Upper lobe of right lung (tissue), 1 donor: ENCODE measurements at regions not wholly inside any gene's neighbourhood (a gene's known extent, or its start where the extent isn't known, plus 50 kb on each side); places are given as distances from the start of the nearest gene placed in this dataset.

ENCODE experiments used
- ATAC-seq: fragments of 200-7000 bp; cut with Tn5 transposase; one replicate; pipeline ENCODE4 v1.9.1; 2020; ENCODE audit warnings: mild to moderate bottlenecking, moderate library complexity
- DNase-seq: peaks from one replicate; pipeline ENCODE4 v3.0.0-alpha.2; 2020
- H3K27ac ChIP-seq: fragments of 200-600 bp; one replicate; pipeline ENCODE4 v1.8.0; 2022
- H3K27me3 ChIP-seq: fragments of 200-600 bp; one replicate; pipeline ENCODE4 v1.8.0; 2022; ENCODE audit warnings: mild to moderate bottlenecking
- H3K36me3 ChIP-seq: fragments of 200-600 bp; one replicate; pipeline ENCODE4 v1.8.0; 2022
- H3K4me1 ChIP-seq: fragments of 200-600 bp; one replicate; pipeline ENCODE4 v1.8.0; 2022
- H3K4me3 ChIP-seq: fragments of 200-600 bp; one replicate; pipeline ENCODE4 v1.8.0; 2022; ENCODE audit warnings: mild to moderate bottlenecking
- H3K9me3 ChIP-seq: fragments of 200-600 bp; one replicate; pipeline ENCODE4 v1.8.0; 2022
- CTCF ChIP-seq: fragments of 200-600 bp; IDR thresholded peaks from one replicate; pipeline ENCODE4 v1.8.0; 2022; ENCODE audit warnings: antibody characterized with exemption
- intact Hi-C: fragments of 100-400 bp; cut with DNase I; formaldehyde crosslinking; loops from one replicate; pipeline ENCODE4 v1.11.0; 2022
- donor health status: DM: no; HTN: yes; CAD: no; lungs with severe emphysema.

- H3K9me3 ChIP-seq: no peaks in the 10 kb centered on the region
- no peak for TF ChIP-seq CTCF
- H3K4me3 ChIP-seq: no peak overlapping the region
- intact Hi-C loops: no loop called here
- no peaks in the 10 kb centered on the region for H3K36me3 ChIP-seq
- H3K27me3 ChIP-seq: no peaks in the 10 kb centered on the region
- H3K27ac ChIP-seq: no peak overlapping the region
- ATAC-seq (no peak), DNase-seq (no peak)
- H3K4me1 ChIP-seq: no peaks in the 10 kb centered on the region
Measured at GRCh38 chr11:26859416-26859815, 134.5 kb upstream of the FIBIN start.

GRCh38 chr11:26860091-26860780 lies 133.7 kb upstream of the FIBIN start:
- ATAC-seq: no peak
- no peaks in the 10 kb centered on the region for H3K36me3 ChIP-seq
- H3K4me1 ChIP-seq: no peaks in the 10 kb centered on the region
- H3K27ac ChIP-seq: no peak overlapping the region
- DNase-seq: no peak
- no peaks in the 10 kb centered on the region for H3K9me3 ChIP-seq
- no peak for TF ChIP-seq CTCF
- H3K4me3 ChIP-seq: no peak overlapping the region
- intact Hi-C loops: no loop called here
- H3K27me3 ChIP-seq: no peaks in the 10 kb centered on the region

- ATAC-seq: no peak
- Histone ChIP-seq H3K4me1 (no peaks in the 10 kb centered on the region), H3K27ac (no peak overlapping the region), H3K27me3 (no peaks in the 10 kb centered on the region), H3K9me3 (no peaks in the 10 kb centered on the region), H3K36me3 (no peaks in the 10 kb centered on the region), H3K4me3 (no peak overlapping the region)
- intact Hi-C loops: no loop called here
- DNase-seq: no peak
- no peak for TF ChIP-seq CTCF
Measured at GRCh38 chr11:26860895-26861294, 133.0 kb upstream of the FIBIN start.

GRCh38 chr11:26862801-26863200 lies 131.1 kb upstream of the FIBIN start:
- no peak for ATAC-seq

GRCh38 chr11:26865703-26866102 lies 128.2 kb upstream of the FIBIN start:
- intact Hi-C loops: no loop called here
- no peak for ATAC-seq
- Histone ChIP-seq H3K4me1 (no peaks in the 10 kb centered on the region), H3K36me3 (no peaks in the 10 kb centered on the region), H3K27ac (no peak overlapping the region), H3K4me3 (no peak overlapping the region), H3K27me3 (no peaks in the 10 kb centered on the region), H3K9me3 (no peaks in the 10 kb centered on the region)
- TF ChIP-seq CTCF: no peak
- DNase-seq: no peak

More at GRCh38 chr11:26862801-26863200, 131.1 kb upstream of the FIBIN start:
- no peaks in the 10 kb centered on the region for H3K27me3 ChIP-seq
- intact Hi-C loops: no loop called here
- no peaks in the 10 kb centered on the region for H3K9me3 ChIP-seq
- no peaks in the 10 kb centered on the region for H3K36me3 ChIP-seq
- H3K27ac ChIP-seq: no peak overlapping the region
- no peak for DNase-seq
- H3K4me3 ChIP-seq: no peak overlapping the region
- H3K4me1 ChIP-seq: no peaks in the 10 kb centered on the region
- no peak for TF ChIP-seq CTCF

- Histone ChIP-seq H3K4me3 (no peak overlapping the region), H3K27me3 (no peaks in the 10 kb centered on the region), H3K36me3 (no peaks in the 10 kb centered on the region), H3K9me3 (no peaks in the 10 kb centered on the region), H3K4me1 (no peaks in the 10 kb centered on the region), H3K27ac (no peak overlapping the region)
- TF ChIP-seq CTCF: no peak
- ATAC-seq (no peak), DNase-seq (no peak)
- intact Hi-C loops: no loop called here
Measured at GRCh38 chr11:26867286-26867685, 126.6 kb upstream of the FIBIN start.
